Suprapubic skin (tissue), 4 donors: ENCODE measurements at regions not wholly inside any gene's neighbourhood (a gene's known extent, or its start where the extent isn't known, plus 50 kb on each side); places are given as distances from the start of the nearest gene placed in this dataset.

Experiments used
- DNase-seq, 2 donors: peaks; one replicate each; pipeline ENCODE4 v3.0.0-alpha.2; 2019; ENCODE audit warnings: low spot score in 2 of 2
- H3K27ac ChIP-seq: fragments of 200-600 bp; sonication (generic); one replicate; pipeline ENCODE4 v1.5.1; 2019
- H3K27me3 ChIP-seq: fragments of 200-600 bp; sonication (generic); one replicate; pipeline ENCODE4 v1.5.1; 2019
- H3K36me3 ChIP-seq: fragments of 200-600 bp; sonication (generic); one replicate; pipeline ENCODE4 v1.5.1; 2019
- H3K4me1 ChIP-seq: fragments of 200-600 bp; sonication (generic); one replicate; pipeline ENCODE4 v1.5.1; 2019
- H3K4me3 ChIP-seq: fragments of 200-600 bp; sonication (generic); one replicate; pipeline ENCODE4 v1.5.1; 2019; ENCODE audit warnings: mild to moderate bottlenecking
- H3K9me3 ChIP-seq: fragments of 200-600 bp; sonication (generic); one replicate; pipeline ENCODE4 v1.5.1; 2019
- CTCF ChIP-seq, 2 donors: fragments of 200-600 bp in 1 of 2; fragments of 450-650 bp in 1 of 2; sonication (generic) in 1 of 2; IDR thresholded peaks; one replicate each; pipeline ENCODE4 v1.5.1; 2016 to 2019; ENCODE audit warnings: antibody characterized with exemption in 2 of 2, mild to moderate bottlenecking in 1 of 2, moderate library complexity in 1 of 2
- EP300 ChIP-seq: sonication (generic); formaldehyde crosslinking; IDR thresholded peaks from one replicate; pipeline ENCODE4 v1.6.1; 2017; ENCODE audit warnings: antibody characterized with exemption
- POLR2A ChIP-seq, 2 donors: fragments of 450-650 bp; IDR thresholded peaks; one replicate each; pipeline ENCODE4 v1.6.1; 2017; ENCODE audit warnings: antibody characterized with exemption in 2 of 2, mild to moderate bottlenecking in 2 of 2, moderate library complexity in 2 of 2
- POLR2AphosphoS5 ChIP-seq, 3 donors: sonication (generic); formaldehyde crosslinking; IDR thresholded peaks; one replicate each; pipeline ENCODE4 v1.6.1; 2017; ENCODE audit warnings: antibody characterized with exemption in 3 of 3
- WGBS: methylation state at CpG from one replicate; pipeline ENCODE4 v1.1.5; 2018; 5-methylcytosine and 5-hydroxymethylcytosine counted together

- Histone ChIP-seq H3K4me1 (peaks cover 10% of the 10 kb centered on the region), H3K4me3 (no peak overlapping the region), H3K27ac (no peak overlapping the region), H3K27me3 (no peaks in the 10 kb centered on the region), H3K9me3 (no peaks in the 10 kb centered on the region), H3K36me3 (peaks cover 8% of the 10 kb centered on the region)
- WGBS: 60% methylated on average over 10 of the region's 10 CpGs
- TF ChIP-seq POLR2AphosphoS5 (IDR thresholded peaks at IDR 0.05): no peak
- TF ChIP-seq EP300: no peak
- no peak for TF ChIP-seq CTCF (IDR thresholded peaks at IDR 0.05)
- no peak for TF ChIP-seq POLR2A (IDR thresholded peaks at IDR 0.05)
- no peak for DNase-seq
Observed at GRCh38 chr3:72375237-72376076, 472.8 kb downstream of the SHQ1 start.

GRCh38 chr3:72373139-72373538 lies 475.1 kb downstream of the SHQ1 start:
- H3K4me1 ChIP-seq: no peaks in the 10 kb centered on the region
- DNase-seq: no peak
- no peaks in the 10 kb centered on the region for H3K27me3 ChIP-seq
- H3K36me3 ChIP-seq: peaks cover 2% of the 10 kb centered on the region
- H3K9me3 ChIP-seq: no peaks in the 10 kb centered on the region
- no peak overlapping the region for H3K27ac ChIP-seq
- no peak for TF ChIP-seq CTCF (IDR thresholded peaks at IDR 0.05)
- TF ChIP-seq EP300: no peak
- no peak for TF ChIP-seq POLR2AphosphoS5 (IDR thresholded peaks at IDR 0.05)
- TF ChIP-seq POLR2A (IDR thresholded peaks at IDR 0.05): no peak
- 84% methylated on average over 8 of the region's 8 CpGs for WGBS
- no peak overlapping the region for H3K4me3 ChIP-seq

- Histone ChIP-seq H3K4me3 (no peak overlapping the region), H3K4me1 (no peaks in the 10 kb centered on the region), H3K27ac (no peak overlapping the region), H3K36me3 (no peaks in the 10 kb centered on the region), H3K9me3 (no peaks in the 10 kb centered on the region), H3K27me3 (no peaks in the 10 kb centered on the region)
- no peak for DNase-seq
- TF ChIP-seq POLR2A (IDR thresholded peaks at IDR 0.05): no peak
- no peak for TF ChIP-seq EP300
- no peak for TF ChIP-seq CTCF (IDR thresholded peaks at IDR 0.05)
- no peak for TF ChIP-seq POLR2AphosphoS5 (IDR thresholded peaks at IDR 0.05)
- WGBS: 57% methylated on average over 3 of the region's 3 CpGs
Observed at GRCh38 chr3:72372161-72372560, 476.1 kb downstream of the SHQ1 start.

- WGBS: 88% methylated on average over 7 of the region's 7 CpGs
- Histone ChIP-seq H3K36me3 (no peaks in the 10 kb centered on the region), H3K27ac (no peak overlapping the region), H3K4me1 (no peaks in the 10 kb centered on the region), H3K27me3 (no peaks in the 10 kb centered on the region), H3K4me3 (no peak overlapping the region), H3K9me3 (no peaks in the 10 kb centered on the region)
- no peak for DNase-seq
- TF ChIP-seq CTCF (IDR thresholded peaks at IDR 0.05) (no peak), POLR2A (IDR thresholded peaks at IDR 0.05) (no peak), EP300 (no peak), POLR2AphosphoS5 (IDR thresholded peaks at IDR 0.05) (no peak)
Observed at GRCh38 chr3:72371431-72371830, 476.8 kb downstream of the SHQ1 start.

- TF ChIP-seq CTCF (IDR thresholded peaks at IDR 0.05): no peak
- no peak for TF ChIP-seq POLR2AphosphoS5 (IDR thresholded peaks at IDR 0.05)
- TF ChIP-seq POLR2A (IDR thresholded peaks at IDR 0.05): no peak
- no peak for TF ChIP-seq EP300
- DNase-seq: no peak
- Histone ChIP-seq H3K4me3 (no peak overlapping the region), H3K9me3 (no peaks in the 10 kb centered on the region), H3K27ac (no peak overlapping the region), H3K27me3 (no peaks in the 10 kb centered on the region), H3K4me1 (no peaks in the 10 kb centered on the region), H3K36me3 (no peaks in the 10 kb centered on the region)
- 82% methylated on average over 11 of the region's 11 CpGs for WGBS
Observed at GRCh38 chr3:72370947-72371346, 477.3 kb downstream of the SHQ1 start.
